ENCODE measurements at regions not wholly inside any gene's neighbourhood (a gene's known extent, or its start where the extent isn't known, plus 50 kb on each side); places are given as distances from the start of the nearest gene placed in this dataset.

- TF ChIP-seq CTCF (IDR thresholded peaks at IDR 0.05; ENCODE audit: low read depth, low read length, poor library complexity, severe bottlenecking), result no peak
- TF ChIP-seq EZH2phosphoT487 (IDR thresholded peaks at IDR 0.05; ENCODE audit: borderline replicate concordance, low read length), result no peak
These were observed 202.5 kb upstream of the HES1 start for GRCh38 chr3:193933451-193933850.
